ENCODE measurements at regions not wholly inside any gene's neighbourhood (a gene's known extent, or its start where the extent isn't known, plus 50 kb on each side); places are given as distances from the start of the nearest gene placed in this dataset.

- TF ChIP-seq POLR2A (IDR thresholded peaks at IDR 0.05): no peak
- no peak for TF ChIP-seq CTCF (IDR thresholded peaks at IDR 0.05)
- intact Hi-C loops (cut with DNase I): no loop called here
- ATAC-seq: no peak
- no peak for DNase-seq
- Histone ChIP-seq H3K36me3 (no peaks in the 10 kb centered on the region), H3K4me1 (peaks cover 0 to 7% (median 0%) of the 10 kb centered on the region in 12 donors), H3K4me3 (no peak overlapping the region), H3K27me3 (no peaks in the 10 kb centered on the region), H3K27ac (no peak overlapping the region), H3K9me3 (no peaks in the 10 kb centered on the region)
- WGBS, 4 donors: 81 to 90% (median 88%) methylated on average over 1 of the region's 1 CpG
These were observed 653.7 kb downstream of the TLE1 start for GRCh38 chr9:81035601-81036000.

- H3K4me3 ChIP-seq: no peak overlapping the region
- H3K9me3 ChIP-seq: no peaks in the 10 kb centered on the region
- H3K27ac ChIP-seq: no peak overlapping the region
- intact Hi-C loops (cut with DNase I): no loop called here
- H3K36me3 ChIP-seq: no peaks in the 10 kb centered on the region
- H3K27me3 ChIP-seq: no peaks in the 10 kb centered on the region
- peaks cover 0 to 7% (median 0%) of the 10 kb centered on the region in 12 donors for H3K4me1 ChIP-seq
- WGBS, 4 donors: 59 to 75% (median 70%) methylated on average over 4 of the region's 4 CpGs
- DNase-seq: no peak
- no peak for TF ChIP-seq CTCF (IDR thresholded peaks at IDR 0.05)
- TF ChIP-seq POLR2A (IDR thresholded peaks at IDR 0.05): no peak
- ATAC-seq: no peak
These were observed 654.2 kb downstream of the TLE1 start for GRCh38 chr9:81035171-81035570.

GRCh38 chr9:81032831-81033230, 656.5 kb downstream of the TLE1 start:
- Histone ChIP-seq H3K4me3 (no peak overlapping the region), H3K27me3 (no peaks in the 10 kb centered on the region), H3K9me3 (no peaks in the 10 kb centered on the region), H3K27ac (no peak overlapping the region), H3K4me1 (peaks cover 0 to 7% (median 0%) of the 10 kb centered on the region in 12 donors), H3K36me3 (no peaks in the 10 kb centered on the region)
- 56 to 61% (median 56%) methylated on average over 1 of the region's 1 CpG for WGBS, 4 donors
- no peak for TF ChIP-seq POLR2A (IDR thresholded peaks at IDR 0.05)
- TF ChIP-seq CTCF (IDR thresholded peaks at IDR 0.05): no peak
- no peak for ATAC-seq
- intact Hi-C loops (cut with DNase I): no loop called here
- no peak for DNase-seq

- ATAC-seq (peak in 3 of 4 donors; percentile 58 to 89 (median 63)), DNase-seq (peak in 3 of 5 donors; percentile 20 to 57 (median 23))
- no peak for TF ChIP-seq POLR2A (IDR thresholded peaks at IDR 0.05)
- TF ChIP-seq CTCF (IDR thresholded peaks at IDR 0.05): no peak
- Histone ChIP-seq H3K4me3 (no peak overlapping the region), H3K4me1 (peaks cover 0 to 7% (median 0%) of the 10 kb centered on the region in 12 donors), H3K27ac (no peak overlapping the region), H3K9me3 (no peaks in the 10 kb centered on the region), H3K27me3 (no peaks in the 10 kb centered on the region), H3K36me3 (no peaks in the 10 kb centered on the region)
- WGBS, 4 donors: 45 to 57% (median 52%) methylated on average over 2 of the region's 2 CpGs
- intact Hi-C loops (cut with DNase I): no loop called here
These were observed 657.2 kb downstream of the TLE1 start for GRCh38 chr9:81032030-81032572.
